Neural crest cell (in vitro differentiated cells): ENCODE measurements at regions not wholly inside any gene's neighbourhood (a gene's known extent, or its start where the extent isn't known, plus 50 kb on each side); places are given as distances from the start of the nearest gene placed in this dataset.

Experiments used
- DNase-seq: peaks from one replicate; pipeline ENCODE4 v3.0.0; 2021; ENCODE audit warnings: low read depth, mixed read lengths, low spot score
- H3K27ac Mint-ChIP-seq: one replicate; pipeline ENCODE4 v1.8.0; 2021; ENCODE audit warnings: mild to moderate bottlenecking, mixed read lengths; ENCODE audit not compliant: unreplicated experiment
- H3K27me3 Mint-ChIP-seq: 2 replicates; pipeline ENCODE4 v1.8.0; 2021; ENCODE audit warnings: low read depth, mild to moderate bottlenecking, mixed read lengths
- H3K36me3 Mint-ChIP-seq: 2 replicates; pipeline ENCODE4 v1.8.0; 2021; ENCODE audit warnings: low read depth, mild to moderate bottlenecking, mixed read lengths
- H3K4me1 Mint-ChIP-seq: 2 replicates; pipeline ENCODE4 v1.8.0; 2021; ENCODE audit warnings: mixed read lengths
- H3K4me3 Mint-ChIP-seq: one replicate; pipeline ENCODE4 v1.8.0; 2021; ENCODE audit warnings: mild to moderate bottlenecking, mixed read lengths
- H3K9me3 Mint-ChIP-seq: 2 replicates; pipeline ENCODE4 v1.8.0; 2021; ENCODE audit warnings: mixed read lengths
- CTCF ChIP-seq: fragments of 200-600 bp; sonication (generic); conservative IDR thresholded peaks from 2 replicates; pipeline ENCODE4 v1.5.0; 2021; ENCODE audit warnings: antibody characterized with exemption, mild to moderate bottlenecking

- Mint-ChIP-seq H3K36me3 (no peaks in the 10 kb centered on the region), H3K27me3 (no peaks in the 10 kb centered on the region), H3K27ac (no peak overlapping the region), H3K4me3 (no peak overlapping the region), H3K4me1 (no peaks in the 10 kb centered on the region), H3K9me3 (no peaks in the 10 kb centered on the region)
- peak; percentile 46 for DNase-seq
- peak; percentile 63 for TF ChIP-seq CTCF
Measured at GRCh38 chr16:74107795-74108610, 188.6 kb upstream of the PSMD7 start.

GRCh38 chr16:74104022-74104421 is 192.6 kb upstream of the PSMD7 start:
- H3K27ac Mint-ChIP-seq, result no peak overlapping the region
- no peak for TF ChIP-seq CTCF
- no peaks in the 10 kb centered on the region for H3K9me3 Mint-ChIP-seq
- H3K36me3 Mint-ChIP-seq, result no peaks in the 10 kb centered on the region
- no peak for DNase-seq
- peaks cover 29% of the 10 kb centered on the region for H3K4me1 Mint-ChIP-seq
- H3K4me3 Mint-ChIP-seq, result no peak overlapping the region
- no peaks in the 10 kb centered on the region for H3K27me3 Mint-ChIP-seq

GRCh38 chr16:74101379-74102137 is 195.1 kb upstream of the PSMD7 start:
- Mint-ChIP-seq H3K9me3 (no peaks in the 10 kb centered on the region), H3K36me3 (no peaks in the 10 kb centered on the region), H3K4me3 (no peak overlapping the region), H3K27me3 (no peaks in the 10 kb centered on the region), H3K27ac (no peak overlapping the region), H3K4me1 (peaks cover 39% of the 10 kb centered on the region)
- DNase-seq, result no peak
- no peak for TF ChIP-seq CTCF

GRCh38 chr16:74100395-74101326 is 196.0 kb upstream of the PSMD7 start:
- no peak for TF ChIP-seq CTCF
- no peak overlapping the region for H3K4me3 Mint-ChIP-seq
- H3K27me3 Mint-ChIP-seq, result no peaks in the 10 kb centered on the region
- DNase-seq, result no peak
- H3K9me3 Mint-ChIP-seq, result no peaks in the 10 kb centered on the region
- peaks cover 39% of the 10 kb centered on the region for H3K4me1 Mint-ChIP-seq
- no peaks in the 10 kb centered on the region for H3K36me3 Mint-ChIP-seq
- no peak overlapping the region for H3K27ac Mint-ChIP-seq

GRCh38 chr16:74099530-74099929 is 197.1 kb upstream of the PSMD7 start:
- H3K4me3 Mint-ChIP-seq, result peak overlapping the region; percentile 1
- peaks cover 39% of the 10 kb centered on the region for H3K4me1 Mint-ChIP-seq
- H3K9me3 Mint-ChIP-seq, result no peaks in the 10 kb centered on the region
- TF ChIP-seq CTCF, result no peak
- H3K36me3 Mint-ChIP-seq, result no peaks in the 10 kb centered on the region
- peak overlapping the region; percentile 90 for H3K27ac Mint-ChIP-seq
- no peaks in the 10 kb centered on the region for H3K27me3 Mint-ChIP-seq
- no peak for DNase-seq
